Progenitor cell of endocrine pancreas (in vitro differentiated cells): ENCODE measurements at regions not wholly inside any gene's neighbourhood (a gene's known extent, or its start where the extent isn't known, plus 50 kb on each side); places are given as distances from the start of the nearest gene placed in this dataset.

Experiments
- DNase-seq: peaks from one replicate; pipeline ENCODE4 v3.0.0; 2021; ENCODE audit warnings: low spot score; ENCODE audit not compliant: unreplicated experiment
- H3K27ac Mint-ChIP-seq: 2 replicates; pipeline ENCODE4 v1.8.0; 2021; ENCODE audit warnings: mild to moderate bottlenecking, moderate library complexity, mixed read lengths
- H3K27me3 Mint-ChIP-seq: 2 replicates; pipeline ENCODE4 v1.8.0; 2021; ENCODE audit warnings: mixed read lengths
- H3K36me3 Mint-ChIP-seq: 2 replicates; pipeline ENCODE4 v1.8.0; 2022; ENCODE audit warnings: mixed read lengths; ENCODE audit not compliant: insufficient read depth
- H3K4me1 Mint-ChIP-seq: 2 replicates; pipeline ENCODE4 v1.8.0; 2021; ENCODE audit warnings: low read depth, mixed read lengths
- H3K4me3 Mint-ChIP-seq: 2 replicates; pipeline ENCODE4 v1.8.0; 2021; ENCODE audit warnings: low read depth, mild to moderate bottlenecking, moderate library complexity, mixed read lengths
- H3K9me3 Mint-ChIP-seq: 2 replicates; pipeline ENCODE4 v1.8.0; 2021; ENCODE audit warnings: low read depth, mixed read lengths
- CTCF ChIP-seq: fragments of 200-600 bp; sonication (generic); IDR thresholded peaks from one replicate; pipeline ENCODE4 v1.5.0; 2021; ENCODE audit warnings: antibody characterized with exemption, mild to moderate bottlenecking; ENCODE audit not compliant: unreplicated experiment

GRCh38 chr16:72278301-72278700 lies 106.3 kb upstream of the PMFBP1 start:
- Mint-ChIP-seq H3K9me3 (no peaks in the 10 kb centered on the region), H3K4me3 (no peak overlapping the region), H3K4me1 (peaks cover 2% of the 10 kb centered on the region), H3K27me3 (no peaks in the 10 kb centered on the region), H3K27ac (no peak overlapping the region), H3K36me3 (no peaks in the 10 kb centered on the region)
- TF ChIP-seq CTCF: no peak
- no peak for DNase-seq

- H3K4me1 Mint-ChIP-seq: peaks cover under 1% of the 10 kb centered on the region
These were observed 105.8 kb upstream of the PMFBP1 start for GRCh38 chr16:72277749-72278148.

GRCh38 chr16:72271699-72272240 lies 99.8 kb upstream of the PMFBP1 start:
- no peaks in the 10 kb centered on the region for H3K36me3 Mint-ChIP-seq
- no peak for TF ChIP-seq CTCF
- no peaks in the 10 kb centered on the region for H3K27me3 Mint-ChIP-seq
- H3K4me1 Mint-ChIP-seq: peaks cover 10% of the 10 kb centered on the region
- no peak for DNase-seq
- peaks cover 3% of the 10 kb centered on the region for H3K9me3 Mint-ChIP-seq
- no peak overlapping the region for H3K4me3 Mint-ChIP-seq
- H3K27ac Mint-ChIP-seq: no peak overlapping the region

More at GRCh38 chr16:72277749-72278148, 105.8 kb upstream of the PMFBP1 start:
- Mint-ChIP-seq H3K27ac (no peak overlapping the region), H3K27me3 (no peaks in the 10 kb centered on the region), H3K9me3 (no peaks in the 10 kb centered on the region), H3K4me3 (no peak overlapping the region), H3K36me3 (no peaks in the 10 kb centered on the region)
- no peak for TF ChIP-seq CTCF
- no peak for DNase-seq

GRCh38 chr16:72270531-72270930 lies 98.6 kb upstream of the PMFBP1 start:
- Mint-ChIP-seq H3K4me3 (no peak overlapping the region), H3K27ac (no peak overlapping the region), H3K36me3 (no peaks in the 10 kb centered on the region), H3K27me3 (no peaks in the 10 kb centered on the region), H3K9me3 (peaks cover 3% of the 10 kb centered on the region), H3K4me1 (peaks cover 10% of the 10 kb centered on the region)
- TF ChIP-seq CTCF: no peak
- no peak for DNase-seq

GRCh38 chr16:72266836-72267235 lies 94.9 kb upstream of the PMFBP1 start:
- Mint-ChIP-seq H3K27me3 (no peaks in the 10 kb centered on the region), H3K9me3 (peaks cover 3% of the 10 kb centered on the region), H3K4me1 (peaks cover 10% of the 10 kb centered on the region), H3K27ac (no peak overlapping the region), H3K4me3 (no peak overlapping the region), H3K36me3 (no peaks in the 10 kb centered on the region)
- DNase-seq: no peak
- TF ChIP-seq CTCF: no peak
